GM18858 (cell line): ENCODE measurements at regions not wholly inside any gene's neighbourhood (a gene's known extent, or its start where the extent isn't known, plus 50 kb on each side); places are given as distances from the start of the nearest gene placed in this dataset.

Experiments
- ATAC-seq: cut with Tn5 transposase; IDR thresholded peaks from one replicate; pipeline ENCODE4 v1.9.1; 2021; ENCODE audit not compliant: unreplicated experiment

GRCh38 chr3:194077602-194078001 is 58.3 kb upstream of the HES1 start:
- no peak for ATAC-seq

- ATAC-seq: no peak
Observed at GRCh38 chr3:194078045-194078821, 57.7 kb upstream of the HES1 start.

GRCh38 chr3:194079702-194080172 is 56.2 kb upstream of the HES1 start:
- no peak for ATAC-seq

- no peak for ATAC-seq
Observed at GRCh38 chr3:194080436-194080835, 55.5 kb upstream of the HES1 start.

- no peak for ATAC-seq
Observed at GRCh38 chr3:194080913-194081800, 54.8 kb upstream of the HES1 start.

GRCh38 chr3:194081826-194082225 is 54.1 kb upstream of the HES1 start:
- no peak for ATAC-seq

- no peak for ATAC-seq
Observed at GRCh38 chr3:194082743-194083636, 53.0 kb upstream of the HES1 start.

GRCh38 chr3:194083637-194084224 is 52.2 kb upstream of the HES1 start:
- ATAC-seq: peak; percentile 19

- peak; percentile 91 for ATAC-seq
Observed at GRCh38 chr3:194084284-194084683, 51.7 kb upstream of the HES1 start.
